ENCODE measurements at regions not wholly inside any gene's neighbourhood (a gene's known extent, or its start where the extent isn't known, plus 50 kb on each side); places are given as distances from the start of the nearest gene placed in this dataset.

GRCh38 chr10:108421266-108421665 lies 1256.8 kb upstream of the SORCS1 start:
- H3K27ac ChIP-seq (ENCODE audit: low read depth) = no peak overlapping the region
- no peaks in the 10 kb centered on the region for H3K36me3 Mint-ChIP-seq (ENCODE audit: low read depth)
- H3F3A ChIP-seq (replicated peaks; ENCODE audit: low read depth) = no peaks in the 10 kb centered on the region
- no peaks in the 10 kb centered on the region for H3K36me3 ChIP-seq (ENCODE audit: insufficient read depth)
- no peaks in the 10 kb centered on the region for H3K4me1 ChIP-seq (ENCODE audit: insufficient read depth)
- H3K79me2 ChIP-seq (replicated peaks; ENCODE audit: insufficient read depth) = no peaks in the 10 kb centered on the region
- no peak for TF ChIP-seq ZNF331 (CRISPR knock-in tag; IDR thresholded peaks at IDR 0.05; ENCODE audit: low read depth)
- no peak for TF ChIP-seq ZNF114 (CRISPR knock-in tag; IDR thresholded peaks at IDR 0.05)
- H3K9me3 Mint-ChIP-seq = no peaks in the 10 kb centered on the region
- no peak for ATAC-seq
- no peak overlapping the region for H3K27ac Mint-ChIP-seq
- no peak overlapping the region for H3K4me2 ChIP-seq
- DNase-seq (ENCODE audit: low spot score) = no peak
- H3K4me3 Mint-ChIP-seq = no peak overlapping the region
- no peaks in the 10 kb centered on the region for H3K4me1 Mint-ChIP-seq
- H3K27me3 ChIP-seq (ENCODE audit: insufficient read depth) = no peaks in the 10 kb centered on the region
- no peak overlapping the region for H3K4me3 ChIP-seq
- no peak overlapping the region for H2AFZ ChIP-seq
- H3K27me3 Mint-ChIP-seq (ENCODE audit: insufficient read depth, low read depth, poor library complexity) = no peaks in the 10 kb centered on the region
- H3K9me2 ChIP-seq (ENCODE audit: insufficient read depth) = no peaks in the 10 kb centered on the region
- no peaks in the 10 kb centered on the region for H4K20me1 ChIP-seq (replicated peaks; ENCODE audit: insufficient read depth)

- no peak for DNase-seq (ENCODE audit: low spot score)
- H3F3A ChIP-seq (replicated peaks; ENCODE audit: low read depth) = no peaks in the 10 kb centered on the region
Measured at GRCh38 chr10:108413954-108414353, 1249.4 kb upstream of the SORCS1 start.

GRCh38 chr10:108412323-108412722 lies 1247.8 kb upstream of the SORCS1 start:
- H3K27ac ChIP-seq (ENCODE audit: low read depth) = no peak overlapping the region
- ATAC-seq (no peak), DNase-seq (ENCODE audit: low spot score) (no peak)
- no peaks in the 10 kb centered on the region for H3K9me2 ChIP-seq (ENCODE audit: insufficient read depth)
- H2AFZ ChIP-seq = no peak overlapping the region
- no peaks in the 10 kb centered on the region for H3K79me2 ChIP-seq (replicated peaks; ENCODE audit: insufficient read depth)
- no peaks in the 10 kb centered on the region for H4K20me1 ChIP-seq (replicated peaks; ENCODE audit: insufficient read depth)
- H3K27me3 ChIP-seq (ENCODE audit: insufficient read depth) = no peaks in the 10 kb centered on the region
- no peaks in the 10 kb centered on the region for H3K36me3 ChIP-seq (ENCODE audit: insufficient read depth)
- H3K4me1 ChIP-seq (ENCODE audit: insufficient read depth) = peaks cover 5% of the 10 kb centered on the region; the same call in 1 of the 2 replicates
- Mint-ChIP-seq H3K9me3 (no peaks in the 10 kb centered on the region), H3K27ac (no peak overlapping the region), H3K4me1 (peaks cover 3% of the 10 kb centered on the region; the same call in 1 of the 3 replicates), H3K27me3 (ENCODE audit: insufficient read depth, low read depth, poor library complexity) (no peaks in the 10 kb centered on the region), H3K36me3 (ENCODE audit: low read depth) (no peaks in the 10 kb centered on the region), H3K4me3 (no peak overlapping the region)
- H3K4me3 ChIP-seq = no peak overlapping the region
- no peak overlapping the region for H3K4me2 ChIP-seq
- H3F3A ChIP-seq (replicated peaks; ENCODE audit: low read depth) = no peaks in the 10 kb centered on the region
- TF ChIP-seq CREB1 (CRISPR knock-in tag; IDR thresholded peaks at IDR 0.05; ENCODE audit: low read depth) = no peak
- TF ChIP-seq STAT1 (IDR thresholded peaks at IDR 0.05; ENCODE audit: unreplicated experiment) = no peak
- TF ChIP-seq CTCF (conservative IDR thresholded peaks at IDR 0.05; ENCODE audit: low read depth in 2 of 2) = no peak
- no peak for TF ChIP-seq NANOG (IDR thresholded peaks at IDR 0.05; ENCODE audit: borderline replicate concordance)
- TF ChIP-seq ZNF114 (CRISPR knock-in tag; IDR thresholded peaks at IDR 0.05) = no peak
- no peak for TF ChIP-seq ETS1 (IDR thresholded peaks at IDR 0.05)

More at GRCh38 chr10:108413954-108414353, 1249.4 kb upstream of the SORCS1 start:
- Histone ChIP-seq H3K27ac (ENCODE audit: low read depth) (no peak overlapping the region), H3K4me2 (no peak overlapping the region), H3K9me2 (ENCODE audit: insufficient read depth) (no peaks in the 10 kb centered on the region), H3K27me3 (ENCODE audit: insufficient read depth) (no peaks in the 10 kb centered on the region), H3K36me3 (ENCODE audit: insufficient read depth) (no peaks in the 10 kb centered on the region), H4K20me1 (replicated peaks; ENCODE audit: insufficient read depth) (no peaks in the 10 kb centered on the region), H3K79me2 (replicated peaks; ENCODE audit: insufficient read depth) (no peaks in the 10 kb centered on the region), H3K4me1 (ENCODE audit: insufficient read depth) (peaks cover 5% of the 10 kb centered on the region; the same call in 1 of the 2 replicates), H2AFZ (no peak overlapping the region), H3K4me3 (no peak overlapping the region)
- ATAC-seq = no peak
- Mint-ChIP-seq H3K27ac (no peak overlapping the region), H3K27me3 (ENCODE audit: insufficient read depth, low read depth, poor library complexity) (no peaks in the 10 kb centered on the region), H3K4me3 (no peak overlapping the region), H3K9me3 (no peaks in the 10 kb centered on the region), H3K4me1 (peaks cover 3% of the 10 kb centered on the region; the same call in 1 of the 3 replicates), H3K36me3 (ENCODE audit: low read depth) (no peaks in the 10 kb centered on the region)
- TF ChIP-seq STAT1 (IDR thresholded peaks at IDR 0.05; ENCODE audit: unreplicated experiment) (no peak), EZH2 (IDR thresholded peaks at IDR 0.05; ENCODE audit: low read depth, unreplicated experiment) (no peak), CREB1 (CRISPR knock-in tag; IDR thresholded peaks at IDR 0.05; ENCODE audit: low read depth) (no peak), CTCF (conservative IDR thresholded peaks at IDR 0.05; ENCODE audit: low read depth in 2 of 2) (no peak)

All from GM23338 (cell line).